BJ (cell line): ENCODE measurements at regions not wholly inside any gene's neighbourhood (a gene's known extent, or its start where the extent isn't known, plus 50 kb on each side); places are given as distances from the start of the nearest gene placed in this dataset.

Experiments
- CTCF ChIA-PET: fragments of 350-600 bp; formaldehyde crosslinking; extraction: SDS; loops from one replicate; lab custom pipeline; 2021; ENCODE audit warnings: antibody characterized with exemption, inconsistent platforms; lab: Yijun Ruan, JAX
- POLR2A ChIA-PET: fragments of 300-600 bp; sonication (Branson Sonifier 250); formaldehyde crosslinking; extraction: SDS; loops from one replicate; lab custom pipeline; 2021; ENCODE audit warnings: antibody characterized with exemption; lab: Charles Lee
- DNase-seq: peaks from one replicate; pipeline ENCODE4 v3.0.0-alpha.2; 2011; ENCODE audit warnings: low read depth
- H3K27me3 ChIP-seq: 2 replicates; pipeline ENCODE4 v1.6.0; 2011; ENCODE audit warnings: low read length; ENCODE audit not compliant: control insufficient read depth, insufficient read depth
- H3K36me3 ChIP-seq: 2 replicates; pipeline ENCODE4 v1.5.1; 2011; ENCODE audit warnings: low read length; ENCODE audit not compliant: control insufficient read depth, insufficient read depth
- H3K4me3 ChIP-seq: 2 replicates; pipeline ENCODE4 v1.5.1; 2011; ENCODE audit warnings: low read depth, mild to moderate bottlenecking, control low read depth, low read length
- CTCF ChIP-seq: IDR thresholded peaks from 2 replicates; pipeline ENCODE4 v1.5.1; 2011; ENCODE audit warnings: low read depth, mild to moderate bottlenecking, control low read depth, inconsistent platforms, low read length, moderate library complexity; ENCODE audit not compliant: insufficient read depth

GRCh38 chr12:39061576-39061975 is 156.2 kb upstream of the CPNE8 start:
- ChIA-PET CTCF (no interaction called here), POLR2A (no interaction called here)
- Histone ChIP-seq H3K4me3 (no peak overlapping the region), H3K36me3 (no peaks in the 10 kb centered on the region), H3K27me3 (no peaks in the 10 kb centered on the region)
- DNase-seq = no peak
- TF ChIP-seq CTCF = no peak

GRCh38 chr12:39048395-39048794 is 143.0 kb upstream of the CPNE8 start:
- TF ChIP-seq CTCF = no peak
- no peak for DNase-seq
- H3K36me3 ChIP-seq = no peaks in the 10 kb centered on the region
- H3K27me3 ChIP-seq = no peaks in the 10 kb centered on the region
- no peak overlapping the region for H3K4me3 ChIP-seq
- CTCF ChIA-PET = no interaction called here
- POLR2A ChIA-PET = no interaction called here

GRCh38 chr12:39047539-39048262 is 142.3 kb upstream of the CPNE8 start:
- TF ChIP-seq CTCF = no peak
- ChIA-PET CTCF (no interaction called here), POLR2A (no interaction called here)
- Histone ChIP-seq H3K4me3 (no peak overlapping the region), H3K36me3 (no peaks in the 10 kb centered on the region), H3K27me3 (no peaks in the 10 kb centered on the region)
- DNase-seq = no peak

- TF ChIP-seq CTCF = no peak
- CTCF ChIA-PET = no interaction called here
- no peaks in the 10 kb centered on the region for H3K27me3 ChIP-seq
- no peaks in the 10 kb centered on the region for H3K36me3 ChIP-seq
- H3K4me3 ChIP-seq = no peak overlapping the region
- no peak for DNase-seq
- POLR2A ChIA-PET = no interaction called here
These were observed 139.4 kb upstream of the CPNE8 start for GRCh38 chr12:39044754-39045153.

- H3K36me3 ChIP-seq = no peaks in the 10 kb centered on the region
- DNase-seq = no peak
- H3K4me3 ChIP-seq = no peak overlapping the region
- ChIA-PET CTCF (no interaction called here), POLR2A (no interaction called here)
- no peaks in the 10 kb centered on the region for H3K27me3 ChIP-seq
- TF ChIP-seq CTCF = no peak
These were observed 138.0 kb upstream of the CPNE8 start for GRCh38 chr12:39043424-39043822.
